Neural cell (in vitro differentiated cells): ENCODE measurements at regions not wholly inside any gene's neighbourhood (a gene's known extent, or its start where the extent isn't known, plus 50 kb on each side); places are given as distances from the start of the nearest gene placed in this dataset.

ENCODE experiments used
- H2AFZ ChIP-seq: fragments of 200-600, 300-800 bp; sonication (generic), shearing (Covaris generic); 2 replicates; pipeline ENCODE4 v1.6.0; 2014; ENCODE audit warnings: low read depth, mild to moderate bottlenecking, antibody characterized with exemption, low read length, moderate library complexity
- H3F3A ChIP-seq: fragments of 200-600 bp; shearing (Covaris generic); 2 replicates; pipeline ENCODE4 v1.6.1; 2016; ENCODE audit warnings: mild to moderate bottlenecking, moderate library complexity, mixed read lengths, antibody characterized with exemption, low read length; ENCODE audit not compliant: insufficient read depth, poor library complexity, severe bottlenecking
- H3K27ac ChIP-seq: fragments of 200-600, 300-800 bp; sonication (generic), shearing (Covaris generic); 2 replicates; pipeline ENCODE4 v1.5.1; 2014; ENCODE audit warnings: mild to moderate bottlenecking, low read length, moderate library complexity
- H3K27me3 ChIP-seq: fragments of 300-800, 200-600 bp; sonication (generic), shearing (Covaris generic); 2 replicates; pipeline ENCODE4 v1.6.0; 2014; ENCODE audit warnings: mild to moderate bottlenecking, low read depth, low read length, moderate library complexity; ENCODE audit not compliant: insufficient read depth
- H3K36me3 ChIP-seq: fragments of 300-800, 200-600 bp; sonication (generic), shearing (Covaris generic); 2 replicates; pipeline ENCODE4 v1.5.1; 2014; ENCODE audit warnings: mild to moderate bottlenecking, antibody characterized with exemption, low read length, moderate library complexity; ENCODE audit not compliant: insufficient read depth
- H3K4me2 ChIP-seq: fragments of 300-800, 200-600 bp; sonication (generic), shearing (Covaris generic); 2 replicates; pipeline ENCODE4 v1.6.0; 2014; ENCODE audit warnings: mild to moderate bottlenecking, low read length
- H3K4me3 ChIP-seq: fragments of 300-800, 200-600 bp; sonication (generic), shearing (Covaris generic); 2 replicates; pipeline ENCODE4 v1.5.1; 2014; ENCODE audit warnings: mild to moderate bottlenecking, low read length, moderate library complexity
- H3K79me2 ChIP-seq: fragments of 200-600 bp; shearing (Covaris generic); replicated peaks from 2 replicates; pipeline ENCODE4 v1.6.0; 2014; ENCODE audit warnings: mild to moderate bottlenecking, low read length, moderate library complexity; ENCODE audit not compliant: insufficient read depth
- H3K9ac ChIP-seq: fragments of 300-800, 200-600 bp; sonication (generic), shearing (Covaris generic); 2 replicates; pipeline ENCODE4 v1.6.1; 2016; ENCODE audit warnings: mild to moderate bottlenecking, low read length, mixed read lengths
- H3K9me2 ChIP-seq: fragments of 200-600 bp; shearing (Covaris generic); 2 replicates; pipeline ENCODE4 v1.6.1; 2016; ENCODE audit warnings: mild to moderate bottlenecking, low read length, mixed read lengths; ENCODE audit not compliant: insufficient read depth
- H3K9me3 ChIP-seq: fragments of 200-600, 300-800 bp; sonication (generic), shearing (Covaris generic); 2 replicates; pipeline ENCODE4 v1.6.1; 2016; ENCODE audit warnings: mild to moderate bottlenecking, mixed run types, low read length, moderate library complexity, mixed read lengths
- H4K20me1 ChIP-seq: fragments of 200-600 bp; shearing (Covaris generic); 2 replicates; pipeline ENCODE4 v1.6.1; 2016; ENCODE audit warnings: mild to moderate bottlenecking, mixed run types; ENCODE audit not compliant: insufficient read depth
- CTCF ChIP-seq: fragments of 450-650 bp; IDR thresholded peaks from 2 replicates; pipeline ENCODE4 v1.5.1; 2014; ENCODE audit warnings: antibody characterized with exemption, mild to moderate bottlenecking, moderate library complexity; ENCODE audit not compliant: poor library complexity, severe bottlenecking
- EP300 ChIP-seq: fragments of 450-650 bp; conservative IDR thresholded peaks from 2 replicates; pipeline ENCODE4 v1.6.1; 2014; ENCODE audit warnings: antibody characterized with exemption, mild to moderate bottlenecking, moderate library complexity; ENCODE audit not compliant: poor library complexity, severe bottlenecking
- EZH2 ChIP-seq: fragments of 200-600, 300-800 bp; shearing (Covaris generic), sonication (generic); IDR thresholded peaks from 2 replicates; pipeline ENCODE4 v1.6.1; 2014; ENCODE audit warnings: antibody characterized with exemption, low read length, borderline replicate concordance, mild to moderate bottlenecking; ENCODE audit not compliant: insufficient read depth, poor library complexity, severe bottlenecking
- MXI1 ChIP-seq: fragments of 450-650 bp; conservative IDR thresholded peaks from 2 replicates; pipeline ENCODE4 v1.6.1; 2014; ENCODE audit warnings: antibody characterized with exemption, mild to moderate bottlenecking; ENCODE audit not compliant: poor library complexity, severe bottlenecking
- POLR2AphosphoS5 ChIP-seq: IDR thresholded peaks from 2 replicates; pipeline ENCODE4 v1.6.1; 2012
- RAD21 ChIP-seq: fragments of 450-650 bp; conservative IDR thresholded peaks from 2 replicates; pipeline ENCODE4 v1.6.1; 2014; ENCODE audit warnings: antibody characterized with exemption, mild to moderate bottlenecking, moderate library complexity
- REST ChIP-seq: IDR thresholded peaks from 2 replicates; pipeline ENCODE4 v1.6.1; 2012; ENCODE audit warnings: borderline replicate concordance
- SMC3 ChIP-seq: fragments of 450-650 bp; conservative IDR thresholded peaks from 2 replicates; pipeline ENCODE4 v1.6.1; 2014; ENCODE audit warnings: antibody characterized with exemption, mild to moderate bottlenecking, moderate library complexity; ENCODE audit not compliant: poor library complexity
- TAF1 ChIP-seq: IDR thresholded peaks from 2 replicates; pipeline ENCODE4 v1.6.1; 2012; ENCODE audit warnings: low read depth

GRCh38 chr2:240301256-240301795 lies 134.1 kb upstream of the GPC1 start:
- Histone ChIP-seq H3K4me3 (no peak overlapping the region), H3K4me2 (no peak overlapping the region), H4K20me1 (no peaks in the 10 kb centered on the region), H2AFZ (no peak overlapping the region), H3K36me3 (no peaks in the 10 kb centered on the region), H3K79me2 (no peaks in the 10 kb centered on the region), H3K27me3 (no peaks in the 10 kb centered on the region), H3K9ac (no peak overlapping the region), H3K9me3 (no peaks in the 10 kb centered on the region), H3F3A (no peaks in the 10 kb centered on the region), H3K9me2 (no peaks in the 10 kb centered on the region), H3K27ac (no peak overlapping the region)
- TF ChIP-seq RAD21 (no peak), EP300 (no peak), POLR2AphosphoS5 (no peak), TAF1 (no peak), SMC3 (no peak), MXI1 (no peak), REST (no peak), EZH2 (no peak), CTCF (no peak)

- no peaks in the 10 kb centered on the region for H3K27me3 ChIP-seq
- no peaks in the 10 kb centered on the region for H3K36me3 ChIP-seq
- TF ChIP-seq SMC3 (no peak), EP300 (no peak), RAD21 (no peak), TAF1 (no peak), CTCF (no peak), POLR2AphosphoS5 (no peak), REST (no peak), EZH2 (no peak), MXI1 (no peak)
- no peak overlapping the region for H3K4me2 ChIP-seq
- H3K9ac ChIP-seq, result no peak overlapping the region
- no peak overlapping the region for H3K27ac ChIP-seq
- H3K9me2 ChIP-seq, result no peaks in the 10 kb centered on the region
- H3K9me3 ChIP-seq, result no peaks in the 10 kb centered on the region
- H3F3A ChIP-seq, result no peaks in the 10 kb centered on the region
- no peak overlapping the region for H3K4me3 ChIP-seq
- no peaks in the 10 kb centered on the region for H4K20me1 ChIP-seq
- H2AFZ ChIP-seq, result no peak overlapping the region
- H3K79me2 ChIP-seq, result no peaks in the 10 kb centered on the region
Observed at GRCh38 chr2:240302041-240302440, 133.4 kb upstream of the GPC1 start.
